AG04449 (cell line): ENCODE measurements at regions not wholly inside any gene's neighbourhood (a gene's known extent, or its start where the extent isn't known, plus 50 kb on each side); places are given as distances from the start of the nearest gene placed in this dataset.

Experiments used
- CTCF ChIA-PET: fragments of 350-600 bp; formaldehyde crosslinking; extraction: SDS; loops from one replicate; lab custom pipeline; 2021; ENCODE audit warnings: antibody characterized with exemption; lab: Yijun Ruan, JAX
- POLR2A ChIA-PET: fragments of 400-600, 350-600 bp; formaldehyde crosslinking; extraction: SDS; loops from one replicate; lab custom pipeline; 2020; ENCODE audit warnings: antibody characterized with exemption, inconsistent platforms; lab: Yijun Ruan, JAX
- DNase-seq: peaks from one replicate; pipeline ENCODE4 v3.0.0-alpha.2; 2010; ENCODE audit warnings: low read depth, low spot score
- H3K4me3 ChIP-seq: 2 replicates; pipeline ENCODE4 v1.5.1; 2011; ENCODE audit warnings: low read depth, mild to moderate bottlenecking, control low read depth, low read length
- TF ChIP-seq, protein P1 (sequence below): IDR thresholded peaks from one replicate; pipeline ENCODE4 v1.5.1; 2011; ENCODE audit warnings: mild to moderate bottlenecking, moderate library complexity, low read length, control low read depth, inconsistent platforms; ENCODE audit not compliant: insufficient read depth; ENCODE audit errors: missing control alignments

DNA sequence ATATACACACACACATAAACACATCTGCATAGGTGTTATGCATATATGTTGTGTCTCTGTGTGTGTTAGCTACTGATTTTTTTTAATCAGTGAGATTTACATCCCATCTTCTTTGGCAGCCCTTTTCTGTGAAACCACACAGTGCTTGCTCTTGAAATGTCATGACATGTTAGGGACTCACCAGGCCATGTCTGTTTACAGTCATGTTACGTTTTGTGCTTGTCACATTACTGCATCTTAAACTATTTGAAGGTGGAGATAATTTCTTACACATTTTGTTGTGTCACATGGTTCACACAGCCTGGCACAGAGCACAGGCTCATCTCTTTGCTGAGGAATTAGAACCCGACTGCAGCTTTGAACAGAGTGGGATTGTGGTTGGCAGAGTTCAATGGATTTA, 364.4 kb upstream of the RIOK2 start:
- no peak for DNase-seq
- ChIA-PET CTCF (interaction anchor here (3.7 kb wide), 1 partner anchor 14 kb away, joined by 29 read pairs; no protein-coding TSS in a partner anchor), POLR2A (no interaction called here)
- no peak overlapping the region for H3K4me3 ChIP-seq
- TF ChIP-seq, protein P1, sequence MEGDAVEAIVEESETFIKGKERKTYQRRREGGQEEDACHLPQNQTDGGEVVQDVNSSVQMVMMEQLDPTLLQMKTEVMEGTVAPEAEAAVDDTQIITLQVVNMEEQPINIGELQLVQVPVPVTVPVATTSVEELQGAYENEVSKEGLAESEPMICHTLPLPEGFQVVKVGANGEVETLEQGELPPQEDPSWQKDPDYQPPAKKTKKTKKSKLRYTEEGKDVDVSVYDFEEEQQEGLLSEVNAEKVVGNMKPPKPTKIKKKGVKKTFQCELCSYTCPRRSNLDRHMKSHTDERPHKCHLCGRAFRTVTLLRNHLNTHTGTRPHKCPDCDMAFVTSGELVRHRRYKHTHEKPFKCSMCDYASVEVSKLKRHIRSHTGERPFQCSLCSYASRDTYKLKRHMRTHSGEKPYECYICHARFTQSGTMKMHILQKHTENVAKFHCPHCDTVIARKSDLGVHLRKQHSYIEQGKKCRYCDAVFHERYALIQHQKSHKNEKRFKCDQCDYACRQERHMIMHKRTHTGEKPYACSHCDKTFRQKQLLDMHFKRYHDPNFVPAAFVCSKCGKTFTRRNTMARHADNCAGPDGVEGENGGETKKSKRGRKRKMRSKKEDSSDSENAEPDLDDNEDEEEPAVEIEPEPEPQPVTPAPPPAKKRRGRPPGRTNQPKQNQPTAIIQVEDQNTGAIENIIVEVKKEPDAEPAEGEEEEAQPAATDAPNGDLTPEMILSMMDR: no peak

DNA sequence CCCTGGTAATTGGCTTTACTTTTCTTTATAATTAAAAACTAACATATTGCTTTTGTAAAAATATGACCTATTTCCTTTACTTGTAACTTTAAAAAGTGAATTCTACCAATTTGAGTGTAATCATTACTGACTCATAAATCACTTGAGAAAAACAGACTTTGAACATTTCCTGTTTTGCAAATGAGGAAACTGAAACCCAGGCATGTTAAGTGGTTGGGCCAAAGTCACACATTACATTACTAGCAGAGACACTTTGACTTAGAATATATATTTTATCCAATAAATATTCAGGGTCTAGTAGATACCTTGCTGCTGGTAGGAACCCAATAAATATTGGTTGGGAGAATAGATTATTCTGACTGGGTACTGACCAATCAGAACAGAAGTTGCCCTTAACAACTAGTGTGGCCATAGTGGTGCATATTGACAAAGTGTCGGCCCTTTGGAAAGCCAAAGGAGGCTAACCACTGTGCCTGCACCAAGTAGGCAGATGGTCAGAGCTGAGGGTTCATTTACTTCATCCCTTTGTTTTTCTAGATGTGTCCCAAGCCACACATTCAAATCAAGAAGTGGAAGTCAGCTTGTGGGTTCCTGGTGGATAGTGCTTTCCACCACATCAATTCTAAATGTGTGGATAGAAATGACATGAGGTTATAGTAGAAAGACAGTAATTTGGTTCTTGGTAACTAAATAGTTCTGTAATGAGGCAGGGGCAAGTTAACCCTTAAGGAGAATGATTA, 365.1 kb upstream of the RIOK2 start:
- CTCF ChIA-PET: interaction anchor here (3.7 kb wide), 1 partner anchor 15 kb away, joined by 29 read pairs; no protein-coding TSS in a partner anchor
- no peak for DNase-seq
- TF ChIP-seq, protein P1: no peak
- no peak overlapping the region for H3K4me3 ChIP-seq
- POLR2A ChIA-PET: no interaction called here

DNA sequence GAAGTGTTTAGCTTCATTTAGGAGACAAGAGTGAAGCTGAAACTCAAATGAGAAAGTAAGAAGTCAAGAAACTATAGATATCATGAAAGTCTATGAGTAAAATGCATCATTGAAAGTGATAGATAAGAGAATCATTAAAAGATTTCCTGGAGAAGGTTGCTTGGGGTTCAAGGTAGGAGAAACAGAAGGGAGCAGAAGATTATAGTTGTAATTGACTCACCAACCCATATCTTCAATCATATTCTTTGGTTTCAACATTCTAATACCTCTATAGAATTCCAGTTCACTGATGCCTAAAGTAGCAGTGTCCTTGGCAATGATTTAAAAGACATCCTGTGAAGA, 365.7 kb upstream of the RIOK2 start:
- ChIA-PET CTCF (no interaction called here), POLR2A (no interaction called here)
- TF ChIP-seq, protein P1: no peak

DNA sequence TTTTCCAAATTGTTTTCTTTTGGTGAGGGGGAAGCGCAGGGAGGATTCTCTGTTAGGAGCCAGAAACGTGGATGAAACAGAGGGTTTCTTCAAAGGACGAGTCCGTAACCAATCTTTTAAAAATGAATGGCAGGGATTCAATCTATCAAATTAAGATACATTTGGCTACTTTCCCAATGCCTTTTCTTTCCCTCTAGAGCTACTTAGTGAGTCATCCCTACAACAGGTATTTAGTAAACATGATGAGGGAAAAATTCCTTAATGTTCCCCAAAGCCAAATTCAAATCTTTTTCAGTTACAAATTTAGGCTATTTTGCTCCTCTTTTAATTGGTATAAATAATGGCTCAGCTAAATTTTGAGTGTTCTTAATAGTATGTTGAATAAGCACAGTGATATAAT, 366.4 kb upstream of the RIOK2 start:
- no peak overlapping the region for H3K4me3 ChIP-seq
- TF ChIP-seq, protein P1: no peak
- ChIA-PET POLR2A (no interaction called here), CTCF (interaction anchor here (3.4 kb wide), 1 partner anchor 15 kb away, joined by 16 read pairs; no protein-coding TSS in a partner anchor)
- DNase-seq: no peak

More for the DNA sequence above, 365.7 kb upstream of the RIOK2 start:
- no peak overlapping the region for H3K4me3 ChIP-seq
- DNase-seq: no peak

DNA sequence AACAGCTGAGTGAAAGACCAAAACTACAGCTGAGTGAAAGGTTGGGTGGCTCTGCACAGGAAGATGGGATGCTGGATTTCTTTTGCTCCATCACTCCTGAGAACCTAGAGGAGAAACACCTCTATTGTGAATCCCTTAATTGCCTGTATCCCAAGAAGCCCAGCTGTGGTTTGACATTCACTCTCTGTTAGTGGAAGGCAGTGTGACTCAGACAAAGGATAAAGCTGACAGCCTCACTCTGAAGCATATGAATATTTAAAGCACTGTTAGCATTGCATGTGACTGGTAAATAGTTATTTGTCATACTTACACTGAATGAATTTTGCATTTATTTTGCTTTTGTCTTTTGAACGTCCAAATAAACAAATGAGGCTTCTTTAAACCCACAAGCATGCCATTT, 367.1 kb upstream of the RIOK2 start:
- no peak for DNase-seq
- ChIA-PET CTCF (interaction anchor here (3.4 kb wide), 1 partner anchor 16 kb away, joined by 16 read pairs; no protein-coding TSS in a partner anchor), POLR2A (no interaction called here)
- H3K4me3 ChIP-seq: no peak overlapping the region
- TF ChIP-seq, protein P1: no peak

DNA sequence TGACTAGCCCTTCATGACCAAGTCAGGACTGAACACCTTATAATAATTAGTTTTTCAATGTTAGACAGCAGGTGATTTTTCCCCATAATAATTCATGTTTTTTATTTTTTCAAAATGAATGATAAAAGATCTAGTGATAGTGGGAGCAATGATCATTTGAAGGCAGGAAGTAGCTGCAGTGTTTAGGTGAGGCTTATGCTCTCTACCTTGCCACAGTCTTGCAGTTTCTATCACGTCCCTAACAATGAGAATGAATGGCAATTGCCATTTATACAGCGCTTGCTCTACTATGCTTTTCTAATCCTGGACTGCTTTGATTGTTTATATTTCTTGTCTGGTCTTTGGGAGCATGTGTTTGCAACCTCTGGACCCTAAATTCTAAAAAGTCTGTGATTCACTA, 367.8 kb upstream of the RIOK2 start:
- no peak overlapping the region for H3K4me3 ChIP-seq
- CTCF ChIA-PET: interaction anchor here (3.4 kb wide), 1 partner anchor 16 kb away, joined by 16 read pairs; no protein-coding TSS in a partner anchor
- no peak for DNase-seq
- TF ChIP-seq, protein P1: no peak
- POLR2A ChIA-PET: no interaction called here
